ENCODE measurements at regions not wholly inside any gene's neighbourhood (a gene's known extent, or its start where the extent isn't known, plus 50 kb on each side); places are given as distances from the start of the nearest gene placed in this dataset.

DNA sequence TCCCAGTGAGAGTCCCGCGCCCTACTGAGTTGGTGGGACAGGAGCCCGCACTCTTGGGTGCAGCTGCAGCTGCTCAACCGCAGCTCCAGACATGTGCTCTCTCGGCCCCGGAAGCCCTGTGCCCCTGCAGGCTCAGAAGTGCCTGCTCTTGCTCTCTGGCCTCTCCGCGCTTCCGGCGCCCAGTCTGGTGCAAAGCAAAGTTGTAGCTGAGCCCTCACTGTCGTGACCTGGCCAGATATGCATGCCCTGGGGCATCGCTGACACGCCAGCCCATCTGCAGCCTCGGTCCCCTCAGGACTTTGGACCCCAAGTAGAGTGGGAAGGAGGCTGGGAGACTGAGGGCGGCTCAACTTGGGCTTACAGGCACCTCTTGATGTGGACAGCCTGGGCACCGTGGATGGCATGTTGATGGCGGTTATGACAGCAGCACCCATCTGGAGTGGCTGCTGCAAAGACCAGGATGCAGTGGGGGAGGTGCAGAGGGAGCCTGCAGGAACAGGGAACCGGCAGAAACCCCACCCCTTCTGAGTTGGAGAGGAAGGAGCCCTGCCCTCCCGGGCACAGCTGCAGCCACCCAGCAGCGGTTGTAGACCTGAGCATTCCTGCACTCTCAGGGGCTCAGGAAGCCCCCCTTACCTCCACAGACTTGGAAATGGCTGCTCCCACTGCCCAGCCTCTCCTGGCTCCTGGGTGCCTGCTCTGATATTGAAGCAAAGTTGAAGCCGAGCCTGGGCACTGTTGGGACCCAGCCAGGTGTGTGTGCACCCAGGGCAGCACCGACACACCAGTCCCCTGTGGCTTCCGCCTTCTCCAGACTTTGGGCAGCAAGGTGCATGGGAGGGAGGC, 462.6 kb downstream of the TBC1D32 start:
- Mint-ChIP-seq H3K4me3 (ENCODE audit: unreplicated experiment) (no peak overlapping the region), H3K27me3 (ENCODE audit: insufficient read depth, unreplicated experiment) (no peaks in the 10 kb centered on the region), H3K9me3 (ENCODE audit: unreplicated experiment) (no peaks in the 10 kb centered on the region), H3K4me1 (ENCODE audit: insufficient read depth, unreplicated experiment) (no peaks in the 10 kb centered on the region), H3K36me3 (ENCODE audit: insufficient read depth, unreplicated experiment) (no peaks in the 10 kb centered on the region), H3K27ac (ENCODE audit: low read depth, unreplicated experiment) (no peak overlapping the region)
- TF ChIP-seq, protein P1, sequence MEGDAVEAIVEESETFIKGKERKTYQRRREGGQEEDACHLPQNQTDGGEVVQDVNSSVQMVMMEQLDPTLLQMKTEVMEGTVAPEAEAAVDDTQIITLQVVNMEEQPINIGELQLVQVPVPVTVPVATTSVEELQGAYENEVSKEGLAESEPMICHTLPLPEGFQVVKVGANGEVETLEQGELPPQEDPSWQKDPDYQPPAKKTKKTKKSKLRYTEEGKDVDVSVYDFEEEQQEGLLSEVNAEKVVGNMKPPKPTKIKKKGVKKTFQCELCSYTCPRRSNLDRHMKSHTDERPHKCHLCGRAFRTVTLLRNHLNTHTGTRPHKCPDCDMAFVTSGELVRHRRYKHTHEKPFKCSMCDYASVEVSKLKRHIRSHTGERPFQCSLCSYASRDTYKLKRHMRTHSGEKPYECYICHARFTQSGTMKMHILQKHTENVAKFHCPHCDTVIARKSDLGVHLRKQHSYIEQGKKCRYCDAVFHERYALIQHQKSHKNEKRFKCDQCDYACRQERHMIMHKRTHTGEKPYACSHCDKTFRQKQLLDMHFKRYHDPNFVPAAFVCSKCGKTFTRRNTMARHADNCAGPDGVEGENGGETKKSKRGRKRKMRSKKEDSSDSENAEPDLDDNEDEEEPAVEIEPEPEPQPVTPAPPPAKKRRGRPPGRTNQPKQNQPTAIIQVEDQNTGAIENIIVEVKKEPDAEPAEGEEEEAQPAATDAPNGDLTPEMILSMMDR (IDR thresholded peaks at IDR 0.05; ENCODE audit: unreplicated experiment): no peak
- no peak for DNase-seq (ENCODE audit: unreplicated experiment)
- ChIA-PET POLR2A (no interaction called here), CTCF (interaction anchor here (0.8 kb wide), 1 partner anchor 1129 kb away, joined by 3 read pairs; no protein-coding TSS in a partner anchor)
- BruUV-seq (replicated peaks): no TSS peak
- intact Hi-C loops (cut with micrococcal nuclease): no loop called here

- no peaks in the 10 kb centered on the region for H3K36me3 Mint-ChIP-seq (ENCODE audit: insufficient read depth, unreplicated experiment)
- ChIA-PET POLR2A (no interaction called here), CTCF (no interaction called here)
- no peak overlapping the region for H3K27ac Mint-ChIP-seq (ENCODE audit: low read depth, unreplicated experiment)
- intact Hi-C loops (cut with micrococcal nuclease): no loop called here
- no peaks in the 10 kb centered on the region for H3K4me1 Mint-ChIP-seq (ENCODE audit: insufficient read depth, unreplicated experiment)
- peak; percentile 45 for DNase-seq (ENCODE audit: unreplicated experiment)
- BruUV-seq (replicated peaks): no TSS peak
- TF ChIP-seq, protein P1 (IDR thresholded peaks at IDR 0.05; ENCODE audit: unreplicated experiment): no peak
- no peaks in the 10 kb centered on the region for H3K27me3 Mint-ChIP-seq (ENCODE audit: insufficient read depth, unreplicated experiment)
- H3K9me3 Mint-ChIP-seq (ENCODE audit: unreplicated experiment): no peaks in the 10 kb centered on the region
- no peak overlapping the region for H3K4me3 Mint-ChIP-seq (ENCODE audit: unreplicated experiment)
These were observed 464.9 kb downstream of the TBC1D32 start for GRCh38 chr6:120869397-120869796.

DNA sequence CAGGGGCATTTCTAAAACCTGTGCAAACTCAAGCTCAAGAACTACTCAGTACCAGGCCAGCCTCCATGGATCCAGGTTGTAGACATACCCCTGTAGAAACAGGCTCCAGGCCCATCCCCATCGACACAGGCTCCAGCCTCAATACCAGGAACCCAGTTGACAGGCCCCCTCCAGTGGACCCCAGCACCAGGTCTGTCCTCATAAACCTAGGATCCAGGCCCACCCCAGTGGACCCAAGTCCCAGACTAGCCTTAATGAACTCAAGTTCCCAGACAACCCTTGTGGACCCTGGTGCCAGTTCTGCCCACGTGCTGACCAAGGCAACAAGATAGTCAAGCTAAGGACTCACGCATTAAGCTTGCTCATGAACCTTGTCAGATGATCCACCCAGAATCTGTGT, 476.9 kb downstream of the TBC1D32 start:
- no TSS peak for BruUV-seq (replicated peaks)
- Mint-ChIP-seq H3K36me3 (ENCODE audit: insufficient read depth, unreplicated experiment) (peaks cover 6% of the 10 kb centered on the region), H3K4me3 (ENCODE audit: unreplicated experiment) (no peak overlapping the region), H3K4me1 (ENCODE audit: insufficient read depth, unreplicated experiment) (no peaks in the 10 kb centered on the region), H3K9me3 (ENCODE audit: unreplicated experiment) (no peaks in the 10 kb centered on the region), H3K27ac (ENCODE audit: low read depth, unreplicated experiment) (no peak overlapping the region), H3K27me3 (ENCODE audit: insufficient read depth, unreplicated experiment) (no peaks in the 10 kb centered on the region)
- intact Hi-C loops (cut with micrococcal nuclease): no loop called here
- TF ChIP-seq, protein P1 (IDR thresholded peaks at IDR 0.05; ENCODE audit: unreplicated experiment): no peak
- no peak for DNase-seq (ENCODE audit: unreplicated experiment)
- CTCF ChIA-PET: no interaction called here
- POLR2A ChIA-PET: no interaction called here

- ChIA-PET POLR2A (no interaction called here), CTCF (no interaction called here)
- no peaks in the 10 kb centered on the region for H3K4me1 Mint-ChIP-seq (ENCODE audit: insufficient read depth, unreplicated experiment)
- BruUV-seq (replicated peaks): no TSS peak
- peaks cover 6% of the 10 kb centered on the region for H3K36me3 Mint-ChIP-seq (ENCODE audit: insufficient read depth, unreplicated experiment)
- intact Hi-C loops (cut with micrococcal nuclease): loop anchor here (5.0 kb wide), 1 partner anchor 82 kb away; no protein-coding TSS in a partner anchor
- no peak for DNase-seq (ENCODE audit: unreplicated experiment)
- H3K27ac Mint-ChIP-seq (ENCODE audit: low read depth, unreplicated experiment): no peak overlapping the region
- TF ChIP-seq, protein P1 (IDR thresholded peaks at IDR 0.05; ENCODE audit: unreplicated experiment): no peak
- no peaks in the 10 kb centered on the region for H3K27me3 Mint-ChIP-seq (ENCODE audit: insufficient read depth, unreplicated experiment)
- H3K4me3 Mint-ChIP-seq (ENCODE audit: unreplicated experiment): no peak overlapping the region
- H3K9me3 Mint-ChIP-seq (ENCODE audit: unreplicated experiment): no peaks in the 10 kb centered on the region
These were observed 479.7 kb downstream of the TBC1D32 start for GRCh38 chr6:120854583-120854982.
